ENCODE measurements at regions not wholly inside any gene's neighbourhood (a gene's known extent, or its start where the extent isn't known, plus 50 kb on each side); places are given as distances from the start of the nearest gene placed in this dataset.

GRCh38 chr1:43052786-43053439 is 94.2 kb upstream of the SLC2A1 start:
- no peak for DNase-seq (ENCODE audit: low read depth in 1 of 2, low spot score in 1 of 2)
- H3K4me1 ChIP-seq (ENCODE audit: low read depth): peaks cover 12% of the 10 kb centered on the region
- H3K9me3 ChIP-seq (ENCODE audit: low read depth): no peaks in the 10 kb centered on the region
- H3K27me3 ChIP-seq: no peaks in the 10 kb centered on the region
- no peak overlapping the region for H3K4me3 ChIP-seq
- no peak for TF ChIP-seq CTCF (IDR thresholded peaks at IDR 0.05; ENCODE audit: low read depth, low read length)
- H3K36me3 ChIP-seq: no peaks in the 10 kb centered on the region
- H3K27ac ChIP-seq: no peak overlapping the region

- no peak for TF ChIP-seq CTCF (IDR thresholded peaks at IDR 0.05; ENCODE audit: low read depth, low read length)
- no peaks in the 10 kb centered on the region for H3K36me3 ChIP-seq
- no peak overlapping the region for H3K4me3 ChIP-seq
- DNase-seq (ENCODE audit: low read depth in 1 of 2, low spot score in 1 of 2): no peak
- H3K27me3 ChIP-seq: no peaks in the 10 kb centered on the region
- H3K9me3 ChIP-seq (ENCODE audit: low read depth): no peaks in the 10 kb centered on the region
- H3K4me1 ChIP-seq (ENCODE audit: low read depth): peaks cover 12% of the 10 kb centered on the region
- no peak overlapping the region for H3K27ac ChIP-seq
Observed at GRCh38 chr1:43052322-43052721, 93.7 kb upstream of the SLC2A1 start.

GRCh38 chr1:43049481-43049880 is 90.8 kb upstream of the SLC2A1 start:
- H3K4me1 ChIP-seq (ENCODE audit: low read depth): peaks cover 16% of the 10 kb centered on the region
- H3K27me3 ChIP-seq: no peaks in the 10 kb centered on the region
- no peak overlapping the region for H3K4me3 ChIP-seq
- DNase-seq (ENCODE audit: low read depth in 1 of 2, low spot score in 1 of 2): no peak
- no peaks in the 10 kb centered on the region for H3K36me3 ChIP-seq
- no peaks in the 10 kb centered on the region for H3K9me3 ChIP-seq (ENCODE audit: low read depth)
- no peak for TF ChIP-seq CTCF (IDR thresholded peaks at IDR 0.05; ENCODE audit: low read depth, low read length)
- no peak overlapping the region for H3K27ac ChIP-seq

- Histone ChIP-seq H3K4me1 (ENCODE audit: low read depth) (peaks cover 17% of the 10 kb centered on the region), H3K36me3 (no peaks in the 10 kb centered on the region), H3K9me3 (ENCODE audit: low read depth) (no peaks in the 10 kb centered on the region), H3K27me3 (no peaks in the 10 kb centered on the region), H3K4me3 (no peak overlapping the region), H3K27ac (no peak overlapping the region)
- no peak for TF ChIP-seq CTCF (IDR thresholded peaks at IDR 0.05; ENCODE audit: low read depth, low read length)
- DNase-seq (ENCODE audit: low read depth in 1 of 2, low spot score in 1 of 2): no peak
Observed at GRCh38 chr1:43048601-43049011, 89.9 kb upstream of the SLC2A1 start.

GRCh38 chr1:43047135-43047534 is 88.5 kb upstream of the SLC2A1 start:
- H3K4me3 ChIP-seq: no peak overlapping the region
- no peak for TF ChIP-seq CTCF (IDR thresholded peaks at IDR 0.05; ENCODE audit: low read depth, low read length)
- H3K4me1 ChIP-seq (ENCODE audit: low read depth): peaks cover 6% of the 10 kb centered on the region
- no peaks in the 10 kb centered on the region for H3K9me3 ChIP-seq (ENCODE audit: low read depth)
- no peaks in the 10 kb centered on the region for H3K27me3 ChIP-seq
- H3K27ac ChIP-seq: no peak overlapping the region
- H3K36me3 ChIP-seq: no peaks in the 10 kb centered on the region
- DNase-seq (ENCODE audit: low read depth in 1 of 2, low spot score in 1 of 2): no peak

Data from cardiac muscle cell (in vitro differentiated cells and primary cell).